Peyer's patch (tissue), 4 donors: ENCODE measurements at regions not wholly inside any gene's neighbourhood (a gene's known extent, or its start where the extent isn't known, plus 50 kb on each side); places are given as distances from the start of the nearest gene placed in this dataset.
"Not testable (repeated sequence)": the region's sequence is repeated elsewhere in the genome, so short reads cannot be mapped to it uniquely, and the experiment has no call there.

Source experiments
- POLR2A ChIP-seq, 2 donors: fragments of 450-650 bp; IDR thresholded peaks; one replicate each; pipeline ENCODE4 v1.5.1; 2017; ENCODE audit warnings: antibody characterized with exemption in 2 of 2, mild to moderate bottlenecking in 2 of 2, moderate library complexity in 2 of 2
- TF ChIP-seq, protein P1 (sequence below), 6 experiments: fragments of 450-650 bp in 4 of 6; fragments of 200-600 bp in 2 of 6; sonication (generic) in 1 of 6; IDR thresholded peaks; one replicate each; pipeline ENCODE4 v1.5.1; 2017 to 2019; ENCODE audit warnings: antibody characterized with exemption in 6 of 6, mild to moderate bottlenecking in 3 of 6, moderate library complexity in 1 of 6

- TF ChIP-seq, protein P1, sequence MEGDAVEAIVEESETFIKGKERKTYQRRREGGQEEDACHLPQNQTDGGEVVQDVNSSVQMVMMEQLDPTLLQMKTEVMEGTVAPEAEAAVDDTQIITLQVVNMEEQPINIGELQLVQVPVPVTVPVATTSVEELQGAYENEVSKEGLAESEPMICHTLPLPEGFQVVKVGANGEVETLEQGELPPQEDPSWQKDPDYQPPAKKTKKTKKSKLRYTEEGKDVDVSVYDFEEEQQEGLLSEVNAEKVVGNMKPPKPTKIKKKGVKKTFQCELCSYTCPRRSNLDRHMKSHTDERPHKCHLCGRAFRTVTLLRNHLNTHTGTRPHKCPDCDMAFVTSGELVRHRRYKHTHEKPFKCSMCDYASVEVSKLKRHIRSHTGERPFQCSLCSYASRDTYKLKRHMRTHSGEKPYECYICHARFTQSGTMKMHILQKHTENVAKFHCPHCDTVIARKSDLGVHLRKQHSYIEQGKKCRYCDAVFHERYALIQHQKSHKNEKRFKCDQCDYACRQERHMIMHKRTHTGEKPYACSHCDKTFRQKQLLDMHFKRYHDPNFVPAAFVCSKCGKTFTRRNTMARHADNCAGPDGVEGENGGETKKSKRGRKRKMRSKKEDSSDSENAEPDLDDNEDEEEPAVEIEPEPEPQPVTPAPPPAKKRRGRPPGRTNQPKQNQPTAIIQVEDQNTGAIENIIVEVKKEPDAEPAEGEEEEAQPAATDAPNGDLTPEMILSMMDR (IDR thresholded peaks at IDR 0.05): not testable (repeated sequence)
- TF ChIP-seq POLR2A (IDR thresholded peaks at IDR 0.05): not testable (repeated sequence)
Measured at GRCh38 chr4:49580166-49580565, 594.1 kb downstream of the CWH43 start.
